SK-N-DZ (cell line): ENCODE measurements at regions not wholly inside any gene's neighbourhood (a gene's known extent, or its start where the extent isn't known, plus 50 kb on each side); places are given as distances from the start of the nearest gene placed in this dataset.
"Not testable (repeated sequence)": the region's sequence is repeated elsewhere in the genome, so short reads cannot be mapped to it uniquely, and the experiment has no call there.

Experiments used
- DNase-seq: peaks from one replicate; pipeline ENCODE4 v3.0.0-alpha.2; 2015; ENCODE audit warnings: low spot score

GRCh38 chr5:5751987-5752386, 329.5 kb downstream of the ICE1 start:
- no peak for DNase-seq

- no peak for DNase-seq
These were observed 329.0 kb downstream of the ICE1 start for GRCh38 chr5:5751498-5751897.

- DNase-seq = no peak
These were observed 318.9 kb downstream of the ICE1 start for GRCh38 chr5:5741418-5741817.

- no peak for DNase-seq
These were observed 317.0 kb downstream of the ICE1 start for GRCh38 chr5:5739490-5739945.

- no peak for DNase-seq
These were observed 316.5 kb downstream of the ICE1 start for GRCh38 chr5:5738797-5739489.

- no peak for DNase-seq
These were observed 313.5 kb downstream of the ICE1 start for GRCh38 chr5:5736007-5736406.

GRCh38 chr5:5733058-5733457, 310.6 kb downstream of the ICE1 start:
- DNase-seq = not testable (repeated sequence)

- no peak for DNase-seq
These were observed 303.9 kb downstream of the ICE1 start for GRCh38 chr5:5726401-5726800.

GRCh38 chr5:5721881-5722280, 299.4 kb downstream of the ICE1 start:
- DNase-seq = no peak

GRCh38 chr5:5719292-5719691, 296.8 kb downstream of the ICE1 start:
- no peak for DNase-seq

- DNase-seq = no peak
These were observed 294.2 kb downstream of the ICE1 start for GRCh38 chr5:5716665-5717064.

- no peak for DNase-seq
These were observed 289.1 kb downstream of the ICE1 start for GRCh38 chr5:5711592-5711991.

- DNase-seq = peak; percentile 74
These were observed 288.6 kb downstream of the ICE1 start for GRCh38 chr5:5711112-5711511.

GRCh38 chr5:5710471-5710870, 288.0 kb downstream of the ICE1 start:
- DNase-seq = peak; percentile 91

GRCh38 chr5:5708367-5708919, 286.0 kb downstream of the ICE1 start:
- no peak for DNase-seq

GRCh38 chr5:5705010-5705409, 282.5 kb downstream of the ICE1 start:
- no peak for DNase-seq

- no peak for DNase-seq
These were observed 281.9 kb downstream of the ICE1 start for GRCh38 chr5:5704352-5704751.

- no peak for DNase-seq
These were observed 280.5 kb downstream of the ICE1 start for GRCh38 chr5:5702934-5703333.

- no peak for DNase-seq
These were observed 278.1 kb downstream of the ICE1 start for GRCh38 chr5:5700549-5700948.

- DNase-seq = no peak
These were observed 276.6 kb downstream of the ICE1 start for GRCh38 chr5:5699062-5699461.

GRCh38 chr5:5695266-5695665, 272.8 kb downstream of the ICE1 start:
- DNase-seq = no peak

GRCh38 chr5:5688925-5689310, 266.4 kb downstream of the ICE1 start:
- no peak for DNase-seq

GRCh38 chr5:5688194-5688924, 265.9 kb downstream of the ICE1 start:
- DNase-seq = no peak
